H9 (cell line): ENCODE measurements at regions not wholly inside any gene's neighbourhood (a gene's known extent, or its start where the extent isn't known, plus 50 kb on each side); places are given as distances from the start of the nearest gene placed in this dataset.

Source experiments
- DNase-seq: peaks from one replicate; pipeline ENCODE4 v3.0.0-alpha.2; 2017
- H2AFZ ChIP-seq: one replicate; pipeline ENCODE4 v1.6.1; 2013; ENCODE audit warnings: mild to moderate bottlenecking, low read length, control low read depth, moderate library complexity
- H2AK5ac ChIP-seq: 2 replicates; pipeline ENCODE4 v1.6.1; 2013; ENCODE audit warnings: low read length, control low read depth, mixed read lengths; ENCODE audit not compliant: insufficient read length
- H2BK120ac ChIP-seq: one replicate; pipeline ENCODE4 v1.6.1; 2013; ENCODE audit warnings: low read depth, mild to moderate bottlenecking, low read length, control low read depth, inconsistent platforms; ENCODE audit not compliant: poor library complexity, severe bottlenecking
- H2BK12ac ChIP-seq: 2 replicates; pipeline ENCODE4 v1.6.1; 2013; ENCODE audit warnings: low read length, control low read depth, mixed read lengths, low read depth; ENCODE audit not compliant: insufficient read length
- H2BK15ac ChIP-seq: 2 replicates; pipeline ENCODE4 v1.6.1; 2013; ENCODE audit warnings: low read depth, low read length, control low read depth
- H2BK20ac ChIP-seq: one replicate; pipeline ENCODE4 v1.6.1; 2013; ENCODE audit warnings: low read depth, mild to moderate bottlenecking, low read length, control low read depth, inconsistent platforms; ENCODE audit not compliant: poor library complexity, severe bottlenecking
- H2BK5ac ChIP-seq: 2 replicates; pipeline ENCODE4 v1.6.1; 2013; ENCODE audit warnings: low read length, control low read depth, mixed read lengths; ENCODE audit not compliant: insufficient read length
- H3K14ac ChIP-seq: 2 replicates; pipeline ENCODE4 v1.6.1; 2013; ENCODE audit warnings: low read length, control low read depth; ENCODE audit not compliant: insufficient read depth
- H3K18ac ChIP-seq: 2 replicates; pipeline ENCODE4 v1.6.1; 2013; ENCODE audit warnings: low read depth, mild to moderate bottlenecking, mixed read lengths, low read length, control low read depth; ENCODE audit not compliant: insufficient read length
- H3K23ac ChIP-seq: 2 replicates; pipeline ENCODE4 v1.6.1; 2013; ENCODE audit warnings: low read length, control low read depth, mixed read lengths, low read depth; ENCODE audit not compliant: insufficient read length
- H3K23me2 ChIP-seq: 2 replicates; pipeline ENCODE4 v1.6.1; 2013; ENCODE audit warnings: low read depth, mild to moderate bottlenecking, mixed read lengths, low read length, control low read depth; ENCODE audit not compliant: insufficient read length, poor library complexity, severe bottlenecking
- H3K27ac ChIP-seq: 2 replicates; pipeline ENCODE4 v1.5.1; 2013; ENCODE audit warnings: low read length, control low read depth, mixed read lengths, low read depth; ENCODE audit not compliant: insufficient read length
- H3K27me3 ChIP-seq: 2 replicates; pipeline ENCODE4 v1.6.1; 2013; ENCODE audit warnings: low read length, control low read depth, inconsistent platforms; ENCODE audit not compliant: insufficient read depth
- H3K4ac ChIP-seq: 2 replicates; pipeline ENCODE4 v1.6.1; 2013; ENCODE audit warnings: low read depth, mild to moderate bottlenecking, control low read depth, inconsistent platforms, low read length, moderate library complexity
- H3K4me1 ChIP-seq: 2 replicates; pipeline ENCODE4 v1.6.1; 2013; ENCODE audit warnings: low read length, control low read depth, inconsistent platforms; ENCODE audit not compliant: insufficient read depth
- H3K4me2 ChIP-seq: 2 replicates; pipeline ENCODE4 v1.6.1; 2013; ENCODE audit warnings: low read length, control low read depth, mixed read lengths; ENCODE audit not compliant: insufficient read length, insufficient read depth
- H3K56ac ChIP-seq: 2 replicates; pipeline ENCODE4 v1.6.1; 2013; ENCODE audit warnings: low read depth, mild to moderate bottlenecking, mixed read lengths, low read length, control low read depth; ENCODE audit not compliant: insufficient read length
- H3K79me1 ChIP-seq: 2 replicates; pipeline ENCODE4 v1.6.1; 2013; ENCODE audit warnings: low read depth, mild to moderate bottlenecking, moderate library complexity, low read length, control low read depth, inconsistent platforms; ENCODE audit not compliant: insufficient read depth, poor library complexity, severe bottlenecking
- H3K79me2 ChIP-seq: 2 replicates; pipeline ENCODE4 v1.6.1; 2013; ENCODE audit warnings: low read length, control low read depth, inconsistent platforms; ENCODE audit not compliant: insufficient read depth
- H3K9ac ChIP-seq: 2 replicates; pipeline ENCODE4 v1.6.1; 2013; ENCODE audit warnings: low read length, control low read depth, mixed read lengths; ENCODE audit not compliant: insufficient read length; ENCODE audit errors: extremely low read depth
- H3K9me3 ChIP-seq: one replicate; pipeline ENCODE4 v1.6.1; 2013; ENCODE audit warnings: low read depth, low read length, inconsistent platforms; ENCODE audit not compliant: control insufficient read depth
- H3T11ph ChIP-seq: one replicate; pipeline ENCODE4 v1.6.1; 2013; ENCODE audit warnings: mild to moderate bottlenecking, low read length, control low read depth, inconsistent platforms
- H4K20me1 ChIP-seq: one replicate; pipeline ENCODE4 v1.6.1; 2013; ENCODE audit not compliant: control insufficient read depth, insufficient read length, insufficient read depth
- H4K5ac ChIP-seq: 2 replicates; pipeline ENCODE4 v1.6.1; 2013; ENCODE audit warnings: low read depth, mild to moderate bottlenecking, mixed read lengths, low read length, control low read depth; ENCODE audit not compliant: insufficient read length
- H4K8ac ChIP-seq: replicated peaks from 2 replicates; pipeline ENCODE4 v1.6.1; 2013; ENCODE audit warnings: low read length, control low read depth, mixed read lengths, low read depth; ENCODE audit not compliant: insufficient read length
- H4K91ac ChIP-seq: 2 replicates; pipeline ENCODE4 v1.6.1; 2013; ENCODE audit warnings: low read depth, mild to moderate bottlenecking, moderate library complexity, mixed read lengths, low read length, control low read depth; ENCODE audit not compliant: insufficient read length
- H3K27ac Mint-ChIP-seq, 3 experiments: 2 replicates in 2 of 3; 3 replicates in 1 of 3; pipeline ENCODE4 v1.8.0; 2020 to 2021; ENCODE audit warnings: mixed read lengths in 3 of 3, mild to moderate bottlenecking in 1 of 3, moderate library complexity in 1 of 3
- H3K27me3 Mint-ChIP-seq: 2 replicates; pipeline ENCODE4 v1.8.0; 2021; ENCODE audit warnings: low read depth, mild to moderate bottlenecking, moderate library complexity, mixed read lengths
- H3K36me3 Mint-ChIP-seq, 3 experiments: 2 replicates in 2 of 3; 3 replicates in 1 of 3; pipeline ENCODE4 v1.8.0; 2020 to 2021; ENCODE audit warnings: low read depth in 3 of 3, mixed read lengths in 3 of 3; ENCODE audit not compliant: insufficient read depth in 1 of 3
- H3K4me1 Mint-ChIP-seq, 2 experiments: 2 replicates each; pipeline ENCODE4 v1.8.0; 2020; ENCODE audit warnings: mixed read lengths in 2 of 2
- H3K4me3 Mint-ChIP-seq, 2 experiments: 2 replicates in 1 of 2; 3 replicates in 1 of 2; pipeline ENCODE4 v1.8.0; 2020 to 2021; ENCODE audit warnings: mild to moderate bottlenecking in 2 of 2, mixed read lengths in 2 of 2, moderate library complexity in 1 of 2
- H3K9me3 Mint-ChIP-seq, 2 experiments: 2 replicates in 1 of 2; 3 replicates in 1 of 2; pipeline ENCODE4 v1.8.0; 2020; ENCODE audit warnings: mild to moderate bottlenecking in 2 of 2, mixed read lengths in 2 of 2, moderate library complexity in 1 of 2
- CTCF ChIP-seq: fragments of 200-600 bp; sonication (generic); conservative IDR thresholded peaks from 3 replicates; pipeline ENCODE4 v1.8.0; 2021; ENCODE audit warnings: antibody characterized with exemption, mild to moderate bottlenecking
- WGBS: extraction: QIAGEN DNeasy Blood & Tissue Kit; methylation state at CpG from one replicate; pipeline ENCODE4 v1.1.7; 2013; ENCODE audit warnings: missing lambda C conversion rate, low lambda C conversion rate, mixed read lengths; ENCODE audit not compliant: insufficient read length; ENCODE audit errors: extremely low coverage; 5-methylcytosine and 5-hydroxymethylcytosine counted together

GRCh38 chr5:98308231-98308630 is 465.2 kb upstream of the RGMB start:
- no peaks in the 10 kb centered on the region for H3K9me3 ChIP-seq
- peaks cover 12 to 13% of the 10 kb centered on the region in 2 experiments for H3K4me1 Mint-ChIP-seq
- no peak overlapping the region for H4K91ac ChIP-seq
- no peaks in the 10 kb centered on the region for H3K79me2 ChIP-seq
- H3K79me1 ChIP-seq: no peaks in the 10 kb centered on the region
- no peaks in the 10 kb centered on the region for H3K23me2 ChIP-seq
- H3K4ac ChIP-seq: no peak overlapping the region
- no peak for DNase-seq
- no peak overlapping the region for H3K4me3 Mint-ChIP-seq
- no peak overlapping the region for H3K4me2 ChIP-seq
- H3K27ac Mint-ChIP-seq: no peak overlapping the region
- H3K14ac ChIP-seq: no peak overlapping the region
- H4K8ac ChIP-seq: no peak overlapping the region
- no peak overlapping the region for H2BK120ac ChIP-seq
- H2BK12ac ChIP-seq: no peak overlapping the region
- no peaks in the 10 kb centered on the region for H3K27me3 Mint-ChIP-seq
- H4K5ac ChIP-seq: no peak overlapping the region
- H3K27ac ChIP-seq: no peak overlapping the region
- H2BK5ac ChIP-seq: no peak overlapping the region
- no peak overlapping the region for H3K18ac ChIP-seq
- no peaks in the 10 kb centered on the region for H3K27me3 ChIP-seq
- H2BK20ac ChIP-seq: no peak overlapping the region
- no peak for TF ChIP-seq CTCF
- H3K56ac ChIP-seq: no peak overlapping the region
- no CpG with 5 or more reads among the region's 1 CpG for WGBS
- H4K20me1 ChIP-seq: no peaks in the 10 kb centered on the region
- H3K4me1 ChIP-seq: peaks cover 7% of the 10 kb centered on the region; the same call in 1 of the 2 replicates
- no peak overlapping the region for H2AK5ac ChIP-seq
- H3K36me3 Mint-ChIP-seq: no peaks in the 10 kb centered on the region
- H3K9me3 Mint-ChIP-seq: no peaks in the 10 kb centered on the region; a peak in 1 of 5 replicates
- no peak overlapping the region for H3K23ac ChIP-seq
- no peak overlapping the region for H2BK15ac ChIP-seq
- no peak overlapping the region for H2AFZ ChIP-seq
- no peak overlapping the region for H3K9ac ChIP-seq
- H3T11ph ChIP-seq: no peak overlapping the region
